ENCODE measurements at regions not wholly inside any gene's neighbourhood (a gene's known extent, or its start where the extent isn't known, plus 50 kb on each side); places are given as distances from the start of the nearest gene placed in this dataset.
"Not testable (repeated sequence)": the region's sequence is repeated elsewhere in the genome, so short reads cannot be mapped to it uniquely, and the experiment has no call there.

DNA sequence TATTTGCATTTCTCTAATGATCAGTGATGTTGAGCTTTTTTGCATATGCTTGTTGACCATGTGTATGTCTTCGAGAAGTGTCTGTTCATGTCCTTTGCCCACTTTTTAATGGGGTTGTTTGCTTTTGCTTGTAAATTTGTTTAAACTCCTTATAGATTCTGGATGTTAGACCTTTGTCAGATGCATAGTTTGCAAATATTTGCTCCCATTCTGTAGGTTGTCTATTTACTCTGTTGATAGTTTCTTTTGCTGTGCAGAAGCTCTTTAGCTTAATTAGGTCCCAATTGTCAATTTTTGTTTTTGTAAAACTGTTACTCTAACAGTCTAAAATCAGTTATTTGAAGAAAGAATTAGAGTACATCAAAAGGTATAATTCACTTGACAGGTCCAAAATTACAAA is 160.6 kb downstream of the LRIG3 start:
- not testable (repeated sequence) for DNase-seq

- DNase-seq: no peak
Measured at GRCh38 chr12:58761308-58761707, 159.0 kb downstream of the LRIG3 start.

GRCh38 chr12:58764100-58764953 is 156.0 kb downstream of the LRIG3 start:
- no peak for DNase-seq

DNA sequence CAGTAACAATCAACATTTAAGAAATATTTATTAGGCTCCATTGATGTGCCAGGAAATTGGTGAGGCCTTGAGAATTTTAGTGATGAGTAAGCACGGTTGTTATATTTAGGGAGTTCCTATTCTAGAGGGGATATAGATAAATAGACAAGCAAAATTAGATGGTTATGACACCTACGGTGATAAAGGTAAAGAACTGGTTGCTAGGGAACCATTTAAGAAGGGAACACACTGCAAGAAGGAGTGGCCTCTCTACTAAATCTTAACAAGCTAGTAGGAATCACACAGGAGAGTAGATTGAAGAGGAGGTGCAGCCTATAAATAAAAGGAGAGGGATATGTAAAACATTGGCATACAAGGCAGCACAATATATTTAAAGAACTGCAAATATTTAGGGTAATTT is 155.2 kb downstream of the LRIG3 start:
- no peak for DNase-seq

DNA sequence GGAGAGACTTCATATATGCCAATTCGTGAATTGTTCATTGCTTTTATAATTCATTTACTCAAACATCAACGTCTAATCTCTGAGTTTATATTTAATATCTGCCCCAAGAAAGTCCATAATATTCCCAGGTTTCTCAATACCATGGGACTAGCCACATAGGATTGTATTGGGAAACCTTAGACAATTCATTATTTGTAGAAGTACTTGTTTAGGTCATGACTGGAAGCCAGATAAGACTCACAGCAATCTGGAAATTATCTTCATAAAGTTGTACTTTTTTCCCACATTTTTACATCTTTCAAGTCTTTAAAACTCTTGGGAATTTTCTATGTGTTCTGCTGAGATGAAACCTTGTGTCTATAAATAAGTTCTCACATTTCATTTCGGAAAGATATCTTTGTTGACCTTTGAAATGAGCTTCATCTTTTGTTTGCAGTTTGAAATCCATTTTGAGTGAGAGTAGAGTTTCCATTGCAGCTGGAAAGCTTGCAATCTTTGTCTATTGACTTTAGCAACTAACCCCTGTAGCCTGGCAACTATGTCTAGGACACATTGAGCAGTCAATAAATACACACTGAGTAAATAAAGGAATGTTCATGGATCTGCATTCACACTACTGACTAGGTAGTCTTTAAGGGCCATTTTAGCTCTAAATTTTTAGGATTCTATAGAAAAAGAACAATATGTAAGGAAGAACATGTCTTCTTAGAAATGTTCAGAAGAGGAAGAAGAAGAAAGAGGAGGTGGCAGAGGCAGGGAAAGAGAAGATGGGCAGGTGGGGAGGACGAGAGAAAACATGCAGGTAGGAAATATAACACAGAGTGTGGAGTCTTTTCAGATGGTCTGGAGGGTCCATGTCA is 154.4 kb downstream of the LRIG3 start:
- no peak for DNase-seq

- no peak for DNase-seq
Measured at GRCh38 chr12:58766513-58766870, 153.8 kb downstream of the LRIG3 start.

DNA sequence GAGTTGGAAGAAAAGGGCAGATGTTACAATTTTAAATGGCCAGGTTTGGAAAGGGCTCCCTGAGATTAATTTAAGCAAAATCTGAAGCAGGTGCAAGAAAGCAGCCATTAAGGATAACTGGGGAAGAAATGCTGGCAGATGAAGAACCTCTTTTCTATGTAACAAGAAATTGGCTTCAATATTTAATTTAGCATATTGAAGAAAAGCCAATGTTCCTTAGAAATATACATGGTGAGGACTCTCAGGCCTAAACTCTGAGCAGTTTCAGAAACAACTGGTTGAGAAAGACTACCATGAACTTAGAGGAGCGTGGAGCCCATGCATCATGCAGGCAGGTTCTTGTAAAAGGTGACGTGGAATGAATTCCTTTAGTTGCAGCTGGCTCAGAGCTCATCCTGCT is 152.8 kb downstream of the LRIG3 start:
- no peak for DNase-seq

DNA sequence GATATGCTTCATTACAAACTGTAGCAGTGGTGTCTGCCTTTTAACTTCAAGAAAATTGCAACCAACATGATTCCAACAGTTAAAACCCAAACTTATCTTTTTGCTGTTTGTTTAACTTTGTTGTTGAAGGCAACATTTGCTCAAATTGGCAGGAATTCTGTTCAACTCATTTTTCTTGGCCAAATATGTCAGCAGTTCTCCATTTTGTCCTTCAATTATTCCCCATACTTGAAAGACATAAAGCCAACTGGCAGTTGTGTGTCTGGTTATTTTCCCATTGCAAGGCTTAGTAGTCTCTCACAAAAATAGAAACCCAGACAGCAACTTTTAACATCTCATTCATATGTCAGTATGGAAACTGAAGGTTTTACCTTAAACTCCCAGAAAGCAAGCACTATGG is 146.3 kb downstream of the LRIG3 start:
- no peak for DNase-seq

- DNase-seq: no peak
Measured at GRCh38 chr12:58774731-58775130, 145.6 kb downstream of the LRIG3 start.

GRCh38 chr12:58775396-58775795 is 144.9 kb downstream of the LRIG3 start:
- no peak for DNase-seq

- DNase-seq: no peak
Measured at GRCh38 chr12:58776144-58776543, 144.2 kb downstream of the LRIG3 start.

- DNase-seq: no peak
Measured at GRCh38 chr12:58777815-58778214, 142.5 kb downstream of the LRIG3 start.

- DNase-seq: no peak
Measured at GRCh38 chr12:58781609-58782008, 138.7 kb downstream of the LRIG3 start.

- DNase-seq: no peak
Measured at GRCh38 chr12:58787021-58787760, 133.1 kb downstream of the LRIG3 start.

- DNase-seq: no peak
Measured at GRCh38 chr12:58794859-58795258, 125.4 kb downstream of the LRIG3 start.

DNA sequence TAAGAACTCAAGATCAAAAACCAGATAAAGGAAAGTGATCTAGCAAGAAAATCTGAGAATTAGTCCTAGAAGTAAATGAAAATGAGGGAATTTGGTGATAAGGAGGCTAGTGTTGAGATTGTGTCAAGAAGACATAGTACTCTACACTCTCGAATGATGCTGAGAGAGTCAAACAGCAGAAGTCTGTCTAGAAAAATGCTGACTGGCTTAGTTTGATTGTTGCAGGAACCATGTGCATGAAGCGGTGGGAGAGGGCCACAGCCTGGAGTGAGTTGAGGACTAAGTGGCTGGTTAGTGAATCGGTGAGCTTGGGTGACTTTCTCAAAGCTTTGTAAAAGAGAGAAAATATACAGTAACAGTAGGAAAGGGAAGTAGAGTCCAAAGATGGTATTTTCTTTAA is 124.5 kb downstream of the LRIG3 start:
- no peak for DNase-seq

GRCh38 chr12:58801986-58802385 is 118.3 kb downstream of the LRIG3 start:
- no peak for DNase-seq

DNA sequence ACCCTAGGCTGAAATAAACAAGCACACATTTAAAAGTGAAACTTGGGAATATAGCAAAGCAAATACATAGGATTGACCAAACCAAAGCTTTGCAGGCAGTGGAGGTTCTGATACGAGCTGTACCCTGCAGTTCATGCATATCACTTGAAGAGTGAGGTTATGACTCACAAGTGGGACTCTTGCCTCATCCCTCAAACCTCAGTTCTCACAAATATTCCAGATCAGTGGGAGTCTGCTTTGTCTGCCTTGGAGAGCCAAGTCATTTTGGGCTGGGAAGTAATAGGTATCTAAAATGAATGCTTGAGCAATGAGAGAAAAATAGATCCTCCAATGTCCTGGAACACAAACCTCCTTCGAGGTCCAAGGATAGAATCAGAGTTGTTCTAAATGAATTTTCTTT is 116.4 kb downstream of the LRIG3 start:
- no peak for DNase-seq

- DNase-seq: no peak
Measured at GRCh38 chr12:58804749-58805148, 115.6 kb downstream of the LRIG3 start.

GRCh38 chr12:58809064-58809607 is 111.2 kb downstream of the LRIG3 start:
- no peak for DNase-seq

GRCh38 chr12:58811346-58811745 is 109.0 kb downstream of the LRIG3 start:
- no peak for DNase-seq

DNA sequence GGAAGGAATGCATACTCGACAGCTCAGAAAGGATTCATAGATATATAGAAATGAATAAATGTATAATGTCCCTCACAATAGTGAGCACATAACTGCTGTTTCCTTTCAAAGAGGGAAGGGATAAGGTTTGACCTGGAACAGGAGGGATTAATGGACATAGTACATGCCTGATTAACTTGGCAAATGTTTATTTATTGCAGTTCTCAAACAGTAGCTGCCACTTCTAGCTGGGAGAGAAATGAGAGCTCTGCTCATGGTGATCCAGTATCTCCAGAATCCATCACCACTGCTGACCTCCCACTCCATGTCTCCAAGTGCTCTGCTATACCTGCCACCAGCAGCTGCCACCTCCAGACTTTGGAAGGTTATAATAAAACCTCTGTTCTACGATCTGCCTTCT is 108.1 kb downstream of the LRIG3 start:
- DNase-seq: no peak

DNA sequence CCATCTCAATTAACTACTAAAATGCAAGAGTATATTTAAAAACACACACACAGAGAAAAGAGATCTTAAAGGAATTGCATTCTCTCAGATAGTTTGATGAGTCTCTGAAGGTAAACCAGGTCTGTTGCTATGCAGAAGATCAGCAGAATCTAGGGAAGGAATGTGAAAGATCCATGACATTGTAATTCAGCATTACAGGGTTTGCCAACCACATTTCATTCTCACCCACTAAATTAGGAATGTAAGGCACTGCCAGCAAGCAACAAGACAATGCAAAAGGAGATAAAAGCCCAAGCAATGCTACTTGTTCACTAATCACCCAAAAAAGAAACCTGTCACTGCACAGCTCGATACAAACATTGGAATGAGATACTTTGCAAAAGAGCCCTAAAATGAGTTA is 106.3 kb downstream of the LRIG3 start:
- DNase-seq: no peak
